ENCODE measurements at regions not wholly inside any gene's neighbourhood (a gene's known extent, or its start where the extent isn't known, plus 50 kb on each side); places are given as distances from the start of the nearest gene placed in this dataset.

DNA sequence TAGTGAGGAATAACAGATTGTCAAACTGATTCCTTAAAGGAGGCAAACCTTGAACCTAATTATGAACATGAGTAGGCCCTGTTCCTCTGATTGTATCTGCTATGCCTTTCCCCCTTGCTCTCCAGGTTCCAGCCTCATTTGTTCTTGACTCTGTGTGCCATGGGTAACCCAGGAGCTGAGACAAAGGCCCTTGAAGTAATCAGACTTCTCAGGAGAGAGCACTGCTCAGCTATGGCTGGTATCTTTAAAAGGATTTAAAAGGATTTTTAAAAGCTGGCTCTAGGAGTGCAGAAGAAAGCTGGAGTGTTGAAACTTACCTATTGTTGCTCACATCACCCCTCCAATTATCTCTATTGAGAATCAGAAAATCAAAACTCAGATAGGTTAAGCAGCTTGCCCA is 1565.5 kb upstream of the AGA start:
- Histone ChIP-seq H3K79me1 (ENCODE audit: low read length) (no peaks in the 10 kb centered on the region), H3K27ac (ENCODE audit: low read depth, low read length) (no peak overlapping the region), H2AK5ac (ENCODE audit: low read length) (no peak overlapping the region), H2AFZ (ENCODE audit: insufficient read depth, low read length, poor library complexity) (no peak overlapping the region), H3K27me3 (ENCODE audit: insufficient read depth, low read length) (no peaks in the 10 kb centered on the region), H3K36me3 (ENCODE audit: control insufficient read depth in 1 of 2, insufficient read depth in 2 of 2, low read length in 2 of 2) (no peaks in the 10 kb centered on the region), H3K4ac (ENCODE audit: low read depth, low read length) (no peak overlapping the region), H2BK120ac (ENCODE audit: insufficient read depth, low read length, poor library complexity) (no peak overlapping the region), H2BK5ac (ENCODE audit: low read depth, low read length, poor library complexity) (no peak overlapping the region), H3K23ac (ENCODE audit: low read length) (no peak overlapping the region), H4K8ac (ENCODE audit: low read depth, low read length) (no peak overlapping the region), H4K12ac (ENCODE audit: low read depth, low read length) (no peak overlapping the region), H3K18ac (ENCODE audit: low read length) (no peak overlapping the region), H3K4me1 (ENCODE audit: control insufficient read depth in 1 of 2, insufficient read depth in 2 of 2, low read length in 2 of 2) (no peaks in the 10 kb centered on the region), H3K4me2 (ENCODE audit: low read length) (no peak overlapping the region), H3K9me3 (ENCODE audit: insufficient read depth, low read depth, low read length) (no peaks in the 10 kb centered on the region), H3K9ac (ENCODE audit: low read length) (no peak overlapping the region), H2BK12ac (ENCODE audit: low read length) (no peak overlapping the region), H4K91ac (ENCODE audit: low read depth, low read length) (no peak overlapping the region), H3K14ac (ENCODE audit: low read length) (no peak overlapping the region), H3K79me2 (ENCODE audit: control insufficient read depth, insufficient read depth, low read length, poor library complexity) (no peaks in the 10 kb centered on the region), H3K4me3 (ENCODE audit: low read depth, low read length) (no peak overlapping the region)
- DNase-seq, result no peak

GRCh38 chr4:179017581-179017980 is 1575.3 kb upstream of the AGA start:
- Histone ChIP-seq H3K9me3 (ENCODE audit: insufficient read depth, low read depth, low read length) (no peaks in the 10 kb centered on the region), H3K79me1 (ENCODE audit: low read length) (no peaks in the 10 kb centered on the region), H3K4me3 (ENCODE audit: low read depth, low read length) (no peak overlapping the region), H2BK5ac (ENCODE audit: low read depth, low read length, poor library complexity) (no peak overlapping the region), H3K9ac (ENCODE audit: low read length) (no peak overlapping the region), H3K23ac (ENCODE audit: low read length) (no peak overlapping the region), H2BK12ac (ENCODE audit: low read length) (no peak overlapping the region), H3K27me3 (ENCODE audit: insufficient read depth, low read length) (no peaks in the 10 kb centered on the region), H3K4ac (ENCODE audit: low read depth, low read length) (no peak overlapping the region), H4K12ac (ENCODE audit: low read depth, low read length) (no peak overlapping the region), H3K18ac (ENCODE audit: low read length) (no peak overlapping the region), H2AK5ac (ENCODE audit: low read length) (no peak overlapping the region), H2BK120ac (ENCODE audit: insufficient read depth, low read length, poor library complexity) (no peak overlapping the region), H4K91ac (ENCODE audit: low read depth, low read length) (no peak overlapping the region), H4K8ac (ENCODE audit: low read depth, low read length) (no peak overlapping the region), H3K4me1 (ENCODE audit: control insufficient read depth in 1 of 2, insufficient read depth in 2 of 2, low read length in 2 of 2) (no peaks in the 10 kb centered on the region), H3K79me2 (ENCODE audit: control insufficient read depth, insufficient read depth, low read length, poor library complexity) (no peaks in the 10 kb centered on the region), H3K14ac (ENCODE audit: low read length) (no peak overlapping the region), H3K36me3 (ENCODE audit: control insufficient read depth in 1 of 2, insufficient read depth in 2 of 2, low read length in 2 of 2) (no peaks in the 10 kb centered on the region), H2AFZ (ENCODE audit: insufficient read depth, low read length, poor library complexity) (no peak overlapping the region), H3K27ac (ENCODE audit: low read depth, low read length) (no peak overlapping the region), H3K4me2 (ENCODE audit: low read length) (no peak overlapping the region)
- no peak for DNase-seq
- no CpG with 5 or more reads among the region's 8 CpGs for WGBS (ENCODE audit: extremely low coverage, insufficient coverage, insufficient read length)

- H3K4me1 ChIP-seq (ENCODE audit: control insufficient read depth in 1 of 2, insufficient read depth in 2 of 2, low read length in 2 of 2), result no peaks in the 10 kb centered on the region
- no peak overlapping the region for H3K18ac ChIP-seq (ENCODE audit: low read length)
- no peak overlapping the region for H2BK5ac ChIP-seq (ENCODE audit: low read depth, low read length, poor library complexity)
- H2BK12ac ChIP-seq (ENCODE audit: low read length), result no peak overlapping the region
- H3K4ac ChIP-seq (ENCODE audit: low read depth, low read length), result no peak overlapping the region
- no peak overlapping the region for H3K4me2 ChIP-seq (ENCODE audit: low read length)
- H3K9ac ChIP-seq (ENCODE audit: low read length), result no peak overlapping the region
- no peaks in the 10 kb centered on the region for H3K79me1 ChIP-seq (ENCODE audit: low read length)
- no peaks in the 10 kb centered on the region for H3K79me2 ChIP-seq (ENCODE audit: control insufficient read depth, insufficient read depth, low read length, poor library complexity)
- H2AK5ac ChIP-seq (ENCODE audit: low read length), result no peak overlapping the region
- H3K36me3 ChIP-seq (ENCODE audit: control insufficient read depth in 1 of 2, insufficient read depth in 2 of 2, low read length in 2 of 2), result no peaks in the 10 kb centered on the region
- WGBS (ENCODE audit: extremely low coverage, insufficient coverage, insufficient read length), result no CpG with 5 or more reads among the region's 4 CpGs
- no peak for DNase-seq
- H4K12ac ChIP-seq (ENCODE audit: low read depth, low read length), result no peak overlapping the region
- H3K9me3 ChIP-seq (ENCODE audit: insufficient read depth, low read depth, low read length), result no peaks in the 10 kb centered on the region
- no peak overlapping the region for H3K23ac ChIP-seq (ENCODE audit: low read length)
- H3K27ac ChIP-seq (ENCODE audit: low read depth, low read length), result no peak overlapping the region
- H2BK120ac ChIP-seq (ENCODE audit: insufficient read depth, low read length, poor library complexity), result no peak overlapping the region
- no peak overlapping the region for H2AFZ ChIP-seq (ENCODE audit: insufficient read depth, low read length, poor library complexity)
- H3K4me3 ChIP-seq (ENCODE audit: low read depth, low read length), result no peak overlapping the region
- H4K91ac ChIP-seq (ENCODE audit: low read depth, low read length), result no peak overlapping the region
- H3K14ac ChIP-seq (ENCODE audit: low read length), result no peak overlapping the region
- no peaks in the 10 kb centered on the region for H3K27me3 ChIP-seq (ENCODE audit: insufficient read depth, low read length)
- no peak overlapping the region for H4K8ac ChIP-seq (ENCODE audit: low read depth, low read length)
Measured at GRCh38 chr4:179027569-179027968, 1585.3 kb upstream of the AGA start.

DNA sequence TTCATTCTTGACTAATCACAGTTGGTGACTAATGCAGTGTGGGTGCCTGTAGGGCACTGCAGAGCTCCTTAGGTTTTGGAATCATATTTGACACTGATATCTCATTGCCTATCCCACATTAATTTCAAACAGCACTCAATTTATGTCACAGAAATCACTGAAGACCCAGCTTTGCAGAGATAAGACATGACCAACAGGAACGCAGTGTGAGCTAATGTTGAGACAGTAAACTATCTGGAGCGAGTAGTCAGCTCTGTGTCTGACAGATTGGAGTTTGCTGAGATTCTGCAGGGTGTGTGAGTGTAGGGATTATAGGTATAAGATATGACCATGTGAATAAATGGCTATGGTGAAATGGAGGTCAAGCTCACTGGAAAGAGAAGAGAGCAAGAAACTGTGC is 1586.1 kb upstream of the AGA start:
- no CpG with 5 or more reads among the region's 2 CpGs for WGBS (ENCODE audit: extremely low coverage, insufficient coverage, insufficient read length)
- H3K79me2 ChIP-seq (ENCODE audit: control insufficient read depth, insufficient read depth, low read length, poor library complexity), result no peaks in the 10 kb centered on the region
- no peak overlapping the region for H2AK5ac ChIP-seq (ENCODE audit: low read length)
- H3K27me3 ChIP-seq (ENCODE audit: insufficient read depth, low read length), result no peaks in the 10 kb centered on the region
- no peaks in the 10 kb centered on the region for H3K79me1 ChIP-seq (ENCODE audit: low read length)
- H2BK120ac ChIP-seq (ENCODE audit: insufficient read depth, low read length, poor library complexity), result no peak overlapping the region
- no peak overlapping the region for H3K4me3 ChIP-seq (ENCODE audit: low read depth, low read length)
- H3K9ac ChIP-seq (ENCODE audit: low read length), result no peak overlapping the region
- H3K36me3 ChIP-seq (ENCODE audit: control insufficient read depth in 1 of 2, insufficient read depth in 2 of 2, low read length in 2 of 2), result no peaks in the 10 kb centered on the region
- no peak overlapping the region for H3K4me2 ChIP-seq (ENCODE audit: low read length)
- no peak for DNase-seq
- H4K8ac ChIP-seq (ENCODE audit: low read depth, low read length), result no peak overlapping the region
- no peak overlapping the region for H3K23ac ChIP-seq (ENCODE audit: low read length)
- no peak overlapping the region for H3K18ac ChIP-seq (ENCODE audit: low read length)
- H2AFZ ChIP-seq (ENCODE audit: insufficient read depth, low read length, poor library complexity), result no peak overlapping the region
- H3K4me1 ChIP-seq (ENCODE audit: control insufficient read depth in 1 of 2, insufficient read depth in 2 of 2, low read length in 2 of 2), result no peaks in the 10 kb centered on the region
- no peak overlapping the region for H2BK5ac ChIP-seq (ENCODE audit: low read depth, low read length, poor library complexity)
- no peak overlapping the region for H4K91ac ChIP-seq (ENCODE audit: low read depth, low read length)
- H3K14ac ChIP-seq (ENCODE audit: low read length), result no peak overlapping the region
- no peak overlapping the region for H2BK12ac ChIP-seq (ENCODE audit: low read length)
- no peak overlapping the region for H3K4ac ChIP-seq (ENCODE audit: low read depth, low read length)
- no peak overlapping the region for H4K12ac ChIP-seq (ENCODE audit: low read depth, low read length)
- no peaks in the 10 kb centered on the region for H3K9me3 ChIP-seq (ENCODE audit: insufficient read depth, low read depth, low read length)
- H3K27ac ChIP-seq (ENCODE audit: low read depth, low read length), result no peak overlapping the region

DNA sequence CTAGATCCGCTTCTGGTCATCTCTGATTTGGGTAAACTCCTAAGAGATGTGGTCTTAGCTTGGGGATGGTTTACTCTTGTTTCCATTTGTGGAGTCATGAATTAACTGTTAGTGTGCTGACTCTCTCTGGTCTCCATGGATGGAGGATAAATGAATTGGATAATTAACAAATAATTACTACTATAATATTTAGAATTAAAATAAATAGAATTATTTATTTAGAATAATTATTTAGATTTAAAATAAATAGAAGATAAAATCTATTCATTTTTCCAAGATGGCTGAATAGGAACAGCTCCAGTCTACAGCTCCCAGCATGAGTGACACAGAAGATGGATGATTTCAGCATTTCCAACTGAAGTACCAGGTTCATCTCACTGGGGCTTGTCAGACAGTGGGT is 1587.4 kb upstream of the AGA start:
- no peak overlapping the region for H2BK5ac ChIP-seq (ENCODE audit: low read depth, low read length, poor library complexity)
- H3K4ac ChIP-seq (ENCODE audit: low read depth, low read length), result no peak overlapping the region
- H4K8ac ChIP-seq (ENCODE audit: low read depth, low read length), result no peak overlapping the region
- no peak overlapping the region for H3K27ac ChIP-seq (ENCODE audit: low read depth, low read length)
- no peaks in the 10 kb centered on the region for H3K36me3 ChIP-seq (ENCODE audit: control insufficient read depth in 1 of 2, insufficient read depth in 2 of 2, low read length in 2 of 2)
- H4K12ac ChIP-seq (ENCODE audit: low read depth, low read length), result no peak overlapping the region
- no peaks in the 10 kb centered on the region for H3K4me1 ChIP-seq (ENCODE audit: control insufficient read depth in 1 of 2, insufficient read depth in 2 of 2, low read length in 2 of 2)
- no peak overlapping the region for H2AK5ac ChIP-seq (ENCODE audit: low read length)
- no peak overlapping the region for H2BK12ac ChIP-seq (ENCODE audit: low read length)
- H3K18ac ChIP-seq (ENCODE audit: low read length), result no peak overlapping the region
- no peak overlapping the region for H2AFZ ChIP-seq (ENCODE audit: insufficient read depth, low read length, poor library complexity)
- no peaks in the 10 kb centered on the region for H3K27me3 ChIP-seq (ENCODE audit: insufficient read depth, low read length)
- no peak overlapping the region for H3K23ac ChIP-seq (ENCODE audit: low read length)
- no peak overlapping the region for H3K4me2 ChIP-seq (ENCODE audit: low read length)
- no peaks in the 10 kb centered on the region for H3K79me2 ChIP-seq (ENCODE audit: control insufficient read depth, insufficient read depth, low read length, poor library complexity)
- WGBS (ENCODE audit: extremely low coverage, insufficient coverage, insufficient read length), result no CpG with 5 or more reads among the region's 1 CpG
- H3K79me1 ChIP-seq (ENCODE audit: low read length), result no peaks in the 10 kb centered on the region
- no peak overlapping the region for H3K9ac ChIP-seq (ENCODE audit: low read length)
- no peak overlapping the region for H3K14ac ChIP-seq (ENCODE audit: low read length)
- no peaks in the 10 kb centered on the region for H3K9me3 ChIP-seq (ENCODE audit: insufficient read depth, low read depth, low read length)
- no peak overlapping the region for H2BK120ac ChIP-seq (ENCODE audit: insufficient read depth, low read length, poor library complexity)
- no peak overlapping the region for H4K91ac ChIP-seq (ENCODE audit: low read depth, low read length)
- no peak for DNase-seq
- H3K4me3 ChIP-seq (ENCODE audit: low read depth, low read length), result no peak overlapping the region
